AG04449 (cell line): ENCODE measurements at regions not wholly inside any gene's neighbourhood (a gene's known extent, or its start where the extent isn't known, plus 50 kb on each side); places are given as distances from the start of the nearest gene placed in this dataset.

ENCODE experiments used
- CTCF ChIA-PET: fragments of 350-600 bp; formaldehyde crosslinking; extraction: SDS; loops from one replicate; lab custom pipeline; 2021; ENCODE audit warnings: antibody characterized with exemption; lab: Yijun Ruan, JAX
- POLR2A ChIA-PET: fragments of 400-600, 350-600 bp; formaldehyde crosslinking; extraction: SDS; loops from one replicate; lab custom pipeline; 2020; ENCODE audit warnings: antibody characterized with exemption, inconsistent platforms; lab: Yijun Ruan, JAX
- DNase-seq: peaks from one replicate; pipeline ENCODE4 v3.0.0-alpha.2; 2010; ENCODE audit warnings: low read depth, low spot score
- H3K4me3 ChIP-seq: 2 replicates; pipeline ENCODE4 v1.5.1; 2011; ENCODE audit warnings: low read depth, mild to moderate bottlenecking, control low read depth, low read length
- TF ChIP-seq, protein P1 (sequence below): IDR thresholded peaks from one replicate; pipeline ENCODE4 v1.5.1; 2011; ENCODE audit warnings: mild to moderate bottlenecking, moderate library complexity, low read length, control low read depth, inconsistent platforms; ENCODE audit not compliant: insufficient read depth; ENCODE audit errors: missing control alignments

DNA sequence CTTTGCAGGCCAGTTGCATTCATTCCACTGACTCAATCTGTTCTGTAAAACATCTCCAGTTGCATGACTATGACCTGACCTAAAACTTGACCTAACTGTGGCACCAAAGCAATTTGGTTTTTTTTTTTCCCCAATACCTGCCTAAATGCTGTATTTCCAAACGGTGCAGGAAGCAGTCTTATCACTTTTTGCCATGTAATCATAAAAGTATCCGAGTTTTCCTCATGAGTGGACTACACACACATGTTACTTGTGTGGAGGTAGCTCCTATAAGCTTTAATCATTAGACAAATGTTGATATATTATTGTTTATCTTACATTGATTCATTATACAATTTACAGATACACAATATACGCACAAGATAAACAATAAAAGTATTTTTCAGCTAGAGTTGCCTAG, 373.7 kb downstream of the BTBD3 start:
- ChIA-PET CTCF (no interaction called here), POLR2A (interaction anchor here (0.6 kb wide), 1 partner anchor 40 kb away, joined by 3 read pairs; no protein-coding TSS in a partner anchor)
- TF ChIP-seq, protein P1, sequence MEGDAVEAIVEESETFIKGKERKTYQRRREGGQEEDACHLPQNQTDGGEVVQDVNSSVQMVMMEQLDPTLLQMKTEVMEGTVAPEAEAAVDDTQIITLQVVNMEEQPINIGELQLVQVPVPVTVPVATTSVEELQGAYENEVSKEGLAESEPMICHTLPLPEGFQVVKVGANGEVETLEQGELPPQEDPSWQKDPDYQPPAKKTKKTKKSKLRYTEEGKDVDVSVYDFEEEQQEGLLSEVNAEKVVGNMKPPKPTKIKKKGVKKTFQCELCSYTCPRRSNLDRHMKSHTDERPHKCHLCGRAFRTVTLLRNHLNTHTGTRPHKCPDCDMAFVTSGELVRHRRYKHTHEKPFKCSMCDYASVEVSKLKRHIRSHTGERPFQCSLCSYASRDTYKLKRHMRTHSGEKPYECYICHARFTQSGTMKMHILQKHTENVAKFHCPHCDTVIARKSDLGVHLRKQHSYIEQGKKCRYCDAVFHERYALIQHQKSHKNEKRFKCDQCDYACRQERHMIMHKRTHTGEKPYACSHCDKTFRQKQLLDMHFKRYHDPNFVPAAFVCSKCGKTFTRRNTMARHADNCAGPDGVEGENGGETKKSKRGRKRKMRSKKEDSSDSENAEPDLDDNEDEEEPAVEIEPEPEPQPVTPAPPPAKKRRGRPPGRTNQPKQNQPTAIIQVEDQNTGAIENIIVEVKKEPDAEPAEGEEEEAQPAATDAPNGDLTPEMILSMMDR: no peak
- DNase-seq: no peak
- H3K4me3 ChIP-seq: no peak overlapping the region

DNA sequence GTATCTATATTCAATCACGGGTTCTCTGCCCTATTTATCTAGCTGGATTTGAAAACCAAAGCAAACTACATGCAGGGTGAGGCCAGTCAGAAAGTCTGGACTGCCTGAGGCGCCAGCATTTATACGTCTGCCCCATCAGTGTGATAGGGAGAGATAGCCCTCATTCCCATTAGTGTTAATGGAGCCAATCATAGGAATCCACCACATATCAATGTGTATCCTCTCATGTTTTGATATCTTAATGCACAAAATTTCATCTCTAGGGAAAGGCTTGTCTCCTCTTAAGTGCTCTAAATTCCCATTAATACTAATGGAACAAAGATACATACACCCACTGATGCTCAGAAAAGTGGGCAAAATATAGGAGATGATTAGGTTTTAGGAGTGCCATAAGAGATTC, 376.2 kb downstream of the BTBD3 start:
- DNase-seq: no peak
- no peak overlapping the region for H3K4me3 ChIP-seq
- CTCF ChIA-PET: no interaction called here
- POLR2A ChIA-PET: no interaction called here
- TF ChIP-seq, protein P1: no peak

DNA sequence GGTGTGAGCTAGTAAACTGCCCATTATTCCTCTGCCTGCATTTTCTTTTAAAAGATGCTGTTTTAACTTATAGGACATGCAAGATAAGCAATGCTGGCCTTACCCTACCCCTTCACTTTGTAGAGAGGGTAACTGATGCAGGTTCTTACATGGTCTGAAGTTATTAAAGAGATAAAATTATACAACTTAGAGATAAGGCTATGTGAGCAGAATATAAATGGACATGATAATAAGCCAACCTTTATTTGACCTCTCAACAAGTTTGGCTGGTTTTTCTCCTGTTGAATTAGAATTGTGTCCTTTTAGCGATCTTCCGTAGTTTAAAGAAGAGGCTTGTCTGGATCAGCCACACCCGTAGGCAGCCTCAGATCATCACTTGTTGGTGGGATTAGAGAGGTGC, 377.0 kb downstream of the BTBD3 start:
- CTCF ChIA-PET: no interaction called here
- no peak for DNase-seq
- no peak overlapping the region for H3K4me3 ChIP-seq
- TF ChIP-seq, protein P1: no peak
- POLR2A ChIA-PET: no interaction called here

DNA sequence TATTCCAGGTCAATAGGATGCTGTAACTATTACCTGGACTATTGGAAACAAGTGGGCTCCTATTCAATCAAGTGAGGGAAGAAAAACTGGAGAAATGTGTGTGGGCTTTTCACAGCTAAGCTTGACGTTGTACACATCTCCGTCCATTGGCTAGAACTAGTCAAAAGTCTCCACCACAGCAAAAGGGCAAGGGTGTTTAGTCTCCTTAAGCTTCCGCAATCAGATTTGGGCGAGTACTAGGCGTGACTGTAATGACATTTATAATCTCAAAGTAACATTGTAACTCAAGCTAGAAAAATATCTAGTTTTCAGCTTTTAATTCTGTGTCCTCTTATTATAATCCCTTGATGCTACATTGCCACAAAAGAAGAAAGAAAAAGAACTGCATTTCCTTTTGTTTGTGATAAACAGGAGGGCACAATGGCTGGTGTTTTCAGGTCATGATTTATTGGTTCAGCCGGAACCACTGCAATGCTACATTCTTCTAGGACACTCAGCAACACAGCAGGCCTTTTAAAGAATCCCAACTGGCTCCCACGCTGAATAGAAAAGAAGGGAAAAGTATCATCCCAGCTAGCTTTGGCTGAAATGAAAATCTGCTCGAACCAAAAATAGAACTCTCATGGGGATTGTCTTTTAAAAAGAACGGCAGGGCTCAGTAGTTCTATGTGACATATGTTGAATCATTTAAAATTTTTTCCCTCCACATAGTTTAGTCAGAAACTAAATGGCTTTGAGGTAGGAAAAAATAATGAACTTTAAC, 387.7 kb downstream of the BTBD3 start:
- H3K4me3 ChIP-seq: no peak overlapping the region
- TF ChIP-seq, protein P1: no peak
- CTCF ChIA-PET: no interaction called here
- DNase-seq: no peak
- POLR2A ChIA-PET: no interaction called here

DNA sequence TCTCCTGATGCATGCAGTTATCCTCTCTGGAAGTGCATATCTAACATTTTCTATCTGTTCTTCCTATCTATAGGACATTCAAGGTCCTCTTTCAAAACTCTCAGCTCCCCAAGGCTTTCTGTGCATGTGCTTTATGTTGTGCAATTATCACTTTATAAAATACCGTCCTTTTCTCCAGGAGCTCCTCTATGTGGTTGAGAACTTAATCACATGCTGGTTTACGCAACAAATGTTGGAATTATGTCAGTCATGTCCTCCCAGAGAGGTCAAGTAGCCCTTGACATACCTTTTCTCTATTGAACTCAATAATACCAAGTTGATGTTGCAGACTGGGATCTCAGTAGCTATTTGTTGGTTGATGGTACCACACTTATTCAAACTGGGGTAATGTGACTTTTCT, 388.4 kb downstream of the BTBD3 start:
- CTCF ChIA-PET: no interaction called here
- POLR2A ChIA-PET: no interaction called here
- TF ChIP-seq, protein P1: no peak

DNA sequence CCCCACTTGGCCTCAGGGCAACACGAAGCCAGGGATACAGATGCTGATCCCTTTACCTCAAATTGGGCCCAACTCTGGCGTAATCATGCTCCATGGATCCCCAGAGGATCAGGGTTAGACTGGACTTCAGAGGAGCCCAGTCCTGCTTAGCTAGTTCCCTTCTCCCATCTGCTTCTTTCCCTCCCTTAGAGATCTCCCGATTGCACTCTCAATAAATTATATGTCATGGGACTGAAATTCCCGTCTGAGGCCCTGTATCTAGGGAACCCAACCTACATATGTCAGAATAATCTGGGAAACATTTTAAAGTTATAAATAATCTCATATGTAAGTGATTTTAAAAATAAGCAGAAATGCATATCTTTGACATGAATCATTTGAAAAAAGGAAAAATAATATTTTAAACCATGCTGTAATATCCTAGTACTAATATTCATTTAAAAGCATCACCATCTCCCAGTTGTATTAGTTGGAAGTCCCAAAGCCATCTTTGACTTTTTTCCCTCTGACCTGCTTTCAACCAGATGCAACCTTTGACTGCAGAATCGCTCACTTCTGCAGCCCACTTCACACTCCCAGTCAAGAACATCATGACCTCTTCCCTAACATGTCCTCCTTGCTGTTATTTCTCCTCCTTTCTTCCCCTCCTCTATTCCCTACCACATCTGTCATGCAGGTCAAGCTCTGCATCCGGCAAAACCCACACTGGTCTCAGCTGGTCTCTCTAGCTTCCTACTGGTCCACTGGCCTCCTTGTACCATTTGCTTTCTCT, 393.6 kb downstream of the BTBD3 start:
- H3K4me3 ChIP-seq: no peak overlapping the region
- no peak for DNase-seq
- TF ChIP-seq, protein P1: no peak
- ChIA-PET POLR2A (no interaction called here), CTCF (no interaction called here)

More for the DNA sequence above, 388.4 kb downstream of the BTBD3 start:
- DNase-seq: no peak
- no peak overlapping the region for H3K4me3 ChIP-seq
